ENCODE measurements at regions not wholly inside any gene's neighbourhood (a gene's known extent, or its start where the extent isn't known, plus 50 kb on each side); places are given as distances from the start of the nearest gene placed in this dataset.

DNA sequence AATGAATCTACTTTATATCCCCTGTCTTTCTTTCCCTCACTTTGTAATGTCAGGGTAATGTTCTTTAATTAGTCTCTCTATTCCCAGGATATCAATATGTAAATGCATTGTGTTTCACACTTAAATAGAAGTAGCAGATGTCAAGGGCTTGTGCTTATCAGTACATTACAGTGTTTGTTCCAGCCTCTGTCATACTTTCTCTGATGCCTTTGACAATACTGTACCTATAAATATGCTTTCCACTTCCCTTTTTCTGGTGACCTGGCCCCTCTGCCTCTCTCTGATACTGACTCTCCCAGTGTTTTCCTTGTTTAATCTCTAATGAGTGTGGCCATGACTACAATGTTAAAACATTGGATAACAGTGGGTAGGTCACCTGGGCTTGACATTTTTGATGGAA is 862.0 kb upstream of the NEGR1 start:
- TF ChIP-seq, protein P1, sequence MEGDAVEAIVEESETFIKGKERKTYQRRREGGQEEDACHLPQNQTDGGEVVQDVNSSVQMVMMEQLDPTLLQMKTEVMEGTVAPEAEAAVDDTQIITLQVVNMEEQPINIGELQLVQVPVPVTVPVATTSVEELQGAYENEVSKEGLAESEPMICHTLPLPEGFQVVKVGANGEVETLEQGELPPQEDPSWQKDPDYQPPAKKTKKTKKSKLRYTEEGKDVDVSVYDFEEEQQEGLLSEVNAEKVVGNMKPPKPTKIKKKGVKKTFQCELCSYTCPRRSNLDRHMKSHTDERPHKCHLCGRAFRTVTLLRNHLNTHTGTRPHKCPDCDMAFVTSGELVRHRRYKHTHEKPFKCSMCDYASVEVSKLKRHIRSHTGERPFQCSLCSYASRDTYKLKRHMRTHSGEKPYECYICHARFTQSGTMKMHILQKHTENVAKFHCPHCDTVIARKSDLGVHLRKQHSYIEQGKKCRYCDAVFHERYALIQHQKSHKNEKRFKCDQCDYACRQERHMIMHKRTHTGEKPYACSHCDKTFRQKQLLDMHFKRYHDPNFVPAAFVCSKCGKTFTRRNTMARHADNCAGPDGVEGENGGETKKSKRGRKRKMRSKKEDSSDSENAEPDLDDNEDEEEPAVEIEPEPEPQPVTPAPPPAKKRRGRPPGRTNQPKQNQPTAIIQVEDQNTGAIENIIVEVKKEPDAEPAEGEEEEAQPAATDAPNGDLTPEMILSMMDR (IDR thresholded peaks at IDR 0.05): no peak
- no peak for TF ChIP-seq ZFX (IDR thresholded peaks at IDR 0.05; ENCODE audit: borderline replicate concordance)

All from 22Rv1 (cell line).